Gastroesophageal sphincter (tissue), 4 donors: ENCODE measurements at regions not wholly inside any gene's neighbourhood (a gene's known extent, or its start where the extent isn't known, plus 50 kb on each side); places are given as distances from the start of the nearest gene placed in this dataset.

Experiments
- ATAC-seq: fragments of 150-250 bp; one replicate; pipeline ENCODE4 v1.9.1; 2016; ENCODE audit warnings: mild to moderate bottlenecking, moderate library complexity
- H3K27ac ChIP-seq, 4 donors: fragments of 200-600 bp; sonication (generic) in 3 of 4; 1 replicate in 3 of 4; 2 replicates in 1 of 4; pipeline ENCODE4 v1.5.1; 2016 to 2019
- H3K27me3 ChIP-seq: fragments of 200-600 bp; sonication (generic); one replicate; pipeline ENCODE4 v1.5.1; 2019
- H3K36me3 ChIP-seq, 2 donors: fragments of 200-600 bp; sonication (generic); one replicate each; pipeline ENCODE4 v1.5.1; 2019; ENCODE audit warnings: control low read depth in 1 of 2
- H3K4me1 ChIP-seq, 3 donors: fragments of 200-600 bp; sonication (generic); 1 replicate in 2 of 3; 2 replicates in 1 of 3; pipeline ENCODE4 v1.5.1; 2016 to 2019; ENCODE audit warnings: control low read depth in 2 of 3
- H3K4me3 ChIP-seq, 2 donors: fragments of 200-600 bp; sonication (generic); one replicate each; pipeline ENCODE4 v1.5.1; 2019; ENCODE audit warnings: mild to moderate bottlenecking in 1 of 2, moderate library complexity in 1 of 2
- H3K9me3 ChIP-seq, 3 donors: fragments of 200-600 bp; sonication (generic); one replicate each; pipeline ENCODE4 v1.5.1; 2017 to 2019; ENCODE audit warnings: control low read depth in 2 of 3
- EP300 ChIP-seq: sonication (generic); formaldehyde crosslinking; IDR thresholded peaks from one replicate; pipeline ENCODE4 v1.6.1; 2017; ENCODE audit warnings: antibody characterized with exemption, mild to moderate bottlenecking
- POLR2A ChIP-seq, 2 donors: fragments of 450-650 bp; IDR thresholded peaks; one replicate each; pipeline ENCODE4 v1.6.1; 2017; ENCODE audit warnings: antibody characterized with exemption in 2 of 2, mild to moderate bottlenecking in 2 of 2, moderate library complexity in 1 of 2
- POLR2AphosphoS5 ChIP-seq: sonication (generic); formaldehyde crosslinking; IDR thresholded peaks from one replicate; pipeline ENCODE4 v1.6.1; 2017; ENCODE audit warnings: antibody characterized with exemption
- WGBS, 2 donors: methylation state at CpG; one replicate each; pipeline ENCODE4 v1.1.5; 2018; ENCODE audit warnings: low coverage in 1 of 2; 5-methylcytosine and 5-hydroxymethylcytosine counted together
- TF ChIP-seq, protein P1 (sequence below), 4 experiments: fragments of 200-600 bp in 2 of 4; fragments of 450-650 bp in 2 of 4; sonication (generic) in 1 of 4; IDR thresholded peaks; one replicate each; pipeline ENCODE4 v1.5.1; 2017 to 2019; ENCODE audit warnings: antibody characterized with exemption in 4 of 4, mild to moderate bottlenecking in 2 of 4, moderate library complexity in 2 of 4

DNA sequence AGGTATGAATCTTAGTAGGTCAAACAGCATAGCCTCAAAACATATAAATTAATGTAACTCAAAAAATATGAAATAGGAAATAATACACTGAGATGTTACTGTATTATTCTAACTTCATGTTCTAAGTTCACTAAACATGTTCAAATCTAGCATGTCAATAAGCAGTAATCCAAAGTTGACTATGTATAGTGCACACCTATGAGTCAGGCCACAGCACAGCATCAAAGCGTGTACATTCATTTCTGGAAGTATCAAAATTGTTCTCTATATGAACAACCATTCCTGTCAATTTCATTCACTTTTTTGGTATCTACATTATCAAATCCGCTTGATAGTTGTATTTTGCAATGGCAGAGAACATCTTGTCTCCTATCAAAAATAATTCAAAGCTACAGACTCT is 418.9 kb upstream of the POM121L12 start:
- Histone ChIP-seq H3K36me3 (no peaks in the 10 kb centered on the region), H3K4me3 (no peak overlapping the region), H3K9me3 (no peaks in the 10 kb centered on the region), H3K27ac (no peak overlapping the region), H3K27me3 (no peaks in the 10 kb centered on the region), H3K4me1 (no peaks in the 10 kb centered on the region)
- ATAC-seq, result no peak
- 87 to 94% methylated on average over 2 of the region's 2 CpGs for WGBS, 2 donors
- TF ChIP-seq, protein P1, sequence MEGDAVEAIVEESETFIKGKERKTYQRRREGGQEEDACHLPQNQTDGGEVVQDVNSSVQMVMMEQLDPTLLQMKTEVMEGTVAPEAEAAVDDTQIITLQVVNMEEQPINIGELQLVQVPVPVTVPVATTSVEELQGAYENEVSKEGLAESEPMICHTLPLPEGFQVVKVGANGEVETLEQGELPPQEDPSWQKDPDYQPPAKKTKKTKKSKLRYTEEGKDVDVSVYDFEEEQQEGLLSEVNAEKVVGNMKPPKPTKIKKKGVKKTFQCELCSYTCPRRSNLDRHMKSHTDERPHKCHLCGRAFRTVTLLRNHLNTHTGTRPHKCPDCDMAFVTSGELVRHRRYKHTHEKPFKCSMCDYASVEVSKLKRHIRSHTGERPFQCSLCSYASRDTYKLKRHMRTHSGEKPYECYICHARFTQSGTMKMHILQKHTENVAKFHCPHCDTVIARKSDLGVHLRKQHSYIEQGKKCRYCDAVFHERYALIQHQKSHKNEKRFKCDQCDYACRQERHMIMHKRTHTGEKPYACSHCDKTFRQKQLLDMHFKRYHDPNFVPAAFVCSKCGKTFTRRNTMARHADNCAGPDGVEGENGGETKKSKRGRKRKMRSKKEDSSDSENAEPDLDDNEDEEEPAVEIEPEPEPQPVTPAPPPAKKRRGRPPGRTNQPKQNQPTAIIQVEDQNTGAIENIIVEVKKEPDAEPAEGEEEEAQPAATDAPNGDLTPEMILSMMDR (IDR thresholded peaks at IDR 0.05), result no peak
- no peak for TF ChIP-seq POLR2AphosphoS5
- no peak for TF ChIP-seq POLR2A (IDR thresholded peaks at IDR 0.05)
- no peak for TF ChIP-seq EP300

DNA sequence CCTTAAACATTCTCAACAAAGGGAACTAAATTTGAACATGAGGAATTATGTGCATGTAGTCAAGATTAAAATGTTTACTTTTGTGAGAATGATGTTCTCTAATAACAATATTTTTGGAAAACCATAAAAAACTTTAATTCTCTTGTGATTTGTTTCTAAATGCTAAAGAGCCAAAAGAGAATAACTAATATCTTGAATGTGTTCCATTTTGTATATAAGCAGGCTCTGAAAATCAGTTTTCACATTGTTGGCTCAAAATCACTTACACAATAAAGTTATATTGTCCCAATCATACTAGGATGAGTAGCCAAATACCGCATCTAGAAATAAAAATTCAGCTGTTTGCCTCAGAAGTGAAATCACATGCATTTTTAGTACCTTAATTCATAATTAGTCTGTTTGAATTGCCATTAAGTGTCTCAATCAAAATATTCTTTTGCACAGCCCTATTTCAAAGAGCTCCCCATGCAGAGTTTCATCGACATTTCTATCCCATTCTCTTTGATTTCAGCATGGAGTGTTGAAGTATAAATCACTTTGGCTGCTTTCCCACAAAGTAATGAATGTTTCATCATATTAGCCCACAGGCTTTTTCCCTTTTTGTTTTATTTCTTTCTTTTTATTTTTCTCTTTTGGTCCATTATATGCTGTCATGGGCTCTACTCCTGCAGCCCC is 420.3 kb upstream of the POM121L12 start:
- H3K4me1 ChIP-seq, result no peaks in the 10 kb centered on the region
- H3K27me3 ChIP-seq, result no peaks in the 10 kb centered on the region
- no peak for ATAC-seq
- TF ChIP-seq, protein P1 (IDR thresholded peaks at IDR 0.05), result no peak
- TF ChIP-seq POLR2AphosphoS5 (no peak), POLR2A (IDR thresholded peaks at IDR 0.05) (no peak), EP300 (no peak)
- no peaks in the 10 kb centered on the region for H3K36me3 ChIP-seq
- H3K4me3 ChIP-seq, result no peak overlapping the region
- no peak overlapping the region for H3K27ac ChIP-seq
- WGBS, 2 donors, result 29 to 74% methylated on average over 2 of the region's 2 CpGs
- no peaks in the 10 kb centered on the region for H3K9me3 ChIP-seq

DNA sequence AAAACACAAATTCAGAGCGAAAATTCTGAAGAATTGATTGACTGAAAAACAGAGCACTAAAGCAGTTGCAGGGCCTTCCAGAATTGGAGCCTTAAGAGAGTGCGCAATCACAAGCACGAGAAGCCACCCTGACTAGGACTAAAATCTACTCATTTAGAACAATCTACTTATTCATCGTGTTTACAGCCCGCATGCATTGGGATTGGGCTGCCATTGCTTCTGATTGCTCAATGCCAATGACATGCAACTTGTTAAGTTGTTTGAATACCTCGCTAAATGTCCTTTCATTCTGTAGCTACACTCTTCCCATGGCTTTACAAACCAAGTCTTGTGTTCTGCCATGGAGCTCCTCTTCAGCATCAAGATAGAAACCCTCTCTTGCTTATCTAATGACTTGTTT is 425.9 kb upstream of the POM121L12 start:
- Histone ChIP-seq H3K36me3 (no peaks in the 10 kb centered on the region), H3K4me3 (no peak overlapping the region), H3K27ac (no peak overlapping the region), H3K4me1 (no peaks in the 10 kb centered on the region), H3K27me3 (no peaks in the 10 kb centered on the region), H3K9me3 (no peaks in the 10 kb centered on the region)
- no peak for ATAC-seq
- 87 to 96% methylated on average over 5 to 6 of the region's 6 CpGs for WGBS, 2 donors
- TF ChIP-seq POLR2AphosphoS5 (no peak), EP300 (no peak), POLR2A (IDR thresholded peaks at IDR 0.05) (no peak)
- TF ChIP-seq, protein P1 (IDR thresholded peaks at IDR 0.05), result no peak

DNA sequence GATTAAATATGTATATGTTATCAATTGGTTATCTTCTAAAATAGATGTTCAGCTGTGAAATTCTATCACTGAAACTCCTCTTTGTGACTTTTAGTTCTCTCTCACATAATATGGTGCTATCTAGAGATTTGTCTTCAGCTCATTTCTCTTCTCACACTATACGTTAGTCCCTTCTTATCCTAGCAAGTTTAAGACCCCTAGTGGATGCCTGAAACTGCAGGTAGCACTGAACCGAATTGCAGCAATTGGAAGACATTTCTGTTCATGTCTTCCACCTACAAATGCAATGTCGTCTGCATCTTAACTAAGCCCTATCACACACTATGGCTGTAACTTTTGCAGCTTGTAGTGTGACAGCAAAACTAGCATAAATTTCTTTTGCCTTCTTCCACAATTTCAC is 442.7 kb upstream of the POM121L12 start:
- no peak overlapping the region for H3K27ac ChIP-seq

DNA sequence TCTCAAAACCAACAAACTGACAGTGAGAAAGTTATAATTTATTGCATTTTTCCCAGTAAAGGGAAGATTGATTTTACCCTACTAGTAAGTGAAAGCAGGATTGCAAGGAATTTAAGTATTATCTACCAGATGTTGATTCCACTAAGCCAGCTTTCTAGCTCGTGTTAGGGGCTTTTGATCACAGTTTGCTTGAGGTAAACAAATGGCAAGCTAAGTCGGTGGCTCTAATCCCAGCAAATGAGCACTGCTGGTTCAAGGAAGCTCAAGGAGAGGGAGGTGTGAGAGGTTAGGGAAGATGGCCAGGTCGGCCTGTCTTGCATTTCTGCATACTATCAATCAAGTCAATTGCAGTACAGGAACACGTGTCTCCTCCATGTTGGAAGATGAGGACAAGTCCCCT is 448.7 kb upstream of the POM121L12 start:
- TF ChIP-seq POLR2A (IDR thresholded peaks at IDR 0.05) (no peak), POLR2AphosphoS5 (no peak), EP300 (no peak)
- TF ChIP-seq, protein P1 (IDR thresholded peaks at IDR 0.05), result no peak
- Histone ChIP-seq H3K4me1 (no peaks in the 10 kb centered on the region), H3K4me3 (no peak overlapping the region), H3K27ac (no peak overlapping the region), H3K27me3 (no peaks in the 10 kb centered on the region), H3K36me3 (no peaks in the 10 kb centered on the region), H3K9me3 (peaks cover 0 to 8% (median 0%) of the 10 kb centered on the region in 3 donors)
- 11 to 33% methylated on average over 3 to 4 of the region's 4 CpGs for WGBS, 2 donors
- ATAC-seq, result no peak

More for the DNA sequence above, 442.7 kb upstream of the POM121L12 start:
- no peak for ATAC-seq
- Histone ChIP-seq H3K36me3 (no peaks in the 10 kb centered on the region), H3K4me3 (no peak overlapping the region), H3K27me3 (no peaks in the 10 kb centered on the region), H3K9me3 (no peaks in the 10 kb centered on the region), H3K4me1 (no peaks in the 10 kb centered on the region)
- 56 to 85% methylated on average over 2 to 3 of the region's 3 CpGs for WGBS, 2 donors
- no peak for TF ChIP-seq POLR2A (IDR thresholded peaks at IDR 0.05)
- TF ChIP-seq, protein P1 (IDR thresholded peaks at IDR 0.05), result no peak
- TF ChIP-seq POLR2AphosphoS5, result no peak
- no peak for TF ChIP-seq EP300
